CD4-positive, alpha-beta T cell treated with Interleukin-15 for 4 hours (primary cell): ENCODE measurements at regions not wholly inside any gene's neighbourhood (a gene's known extent, or its start where the extent isn't known, plus 50 kb on each side); places are given as distances from the start of the nearest gene placed in this dataset.

Experiments used
- DNase-seq: peaks from one replicate; pipeline ENCODE4 v3.0.0-alpha.2; 2020; ENCODE audit warnings: low spot score

DNA sequence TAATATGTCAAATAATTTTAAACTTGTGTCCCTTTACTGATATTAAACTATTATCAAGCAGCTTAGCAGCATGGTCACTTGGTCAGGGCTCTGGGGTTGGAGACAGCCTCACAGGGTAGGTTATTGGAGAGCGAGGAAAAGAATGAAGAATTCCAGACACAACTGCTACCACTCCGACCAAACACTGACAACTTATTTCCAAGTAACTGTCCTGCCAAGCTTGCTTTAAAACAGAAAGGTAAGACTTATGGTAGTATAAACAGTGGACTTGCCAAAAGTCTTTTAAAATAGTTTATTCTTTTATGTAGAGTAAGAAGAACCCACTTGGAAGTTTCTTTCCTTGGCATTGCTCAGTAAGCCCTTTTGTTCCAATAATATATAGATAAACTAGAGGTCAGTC is 364.1 kb downstream of the DEPDC1B start:
- no peak for DNase-seq

DNA sequence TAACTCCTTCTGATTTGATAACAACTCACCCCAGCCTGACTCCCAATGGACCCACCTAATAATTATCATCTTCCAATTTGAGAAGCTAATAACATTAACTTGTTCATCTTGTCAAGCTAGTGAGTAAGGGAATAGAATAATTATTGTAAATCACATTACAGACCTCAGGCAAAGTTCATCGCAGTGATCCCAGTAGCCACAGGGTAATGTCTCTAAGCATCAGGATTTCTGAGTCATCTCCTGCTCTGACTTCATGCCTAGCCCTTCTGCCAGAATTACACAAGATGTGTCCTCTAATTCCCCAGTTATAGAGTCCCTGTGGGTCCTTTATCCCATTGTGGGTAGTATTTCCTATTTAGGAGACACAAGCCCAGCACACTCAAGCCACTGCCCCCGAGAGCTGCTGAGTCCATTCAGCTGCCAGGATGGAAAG is 365.7 kb downstream of the DEPDC1B start:
- DNase-seq, result no peak

DNA sequence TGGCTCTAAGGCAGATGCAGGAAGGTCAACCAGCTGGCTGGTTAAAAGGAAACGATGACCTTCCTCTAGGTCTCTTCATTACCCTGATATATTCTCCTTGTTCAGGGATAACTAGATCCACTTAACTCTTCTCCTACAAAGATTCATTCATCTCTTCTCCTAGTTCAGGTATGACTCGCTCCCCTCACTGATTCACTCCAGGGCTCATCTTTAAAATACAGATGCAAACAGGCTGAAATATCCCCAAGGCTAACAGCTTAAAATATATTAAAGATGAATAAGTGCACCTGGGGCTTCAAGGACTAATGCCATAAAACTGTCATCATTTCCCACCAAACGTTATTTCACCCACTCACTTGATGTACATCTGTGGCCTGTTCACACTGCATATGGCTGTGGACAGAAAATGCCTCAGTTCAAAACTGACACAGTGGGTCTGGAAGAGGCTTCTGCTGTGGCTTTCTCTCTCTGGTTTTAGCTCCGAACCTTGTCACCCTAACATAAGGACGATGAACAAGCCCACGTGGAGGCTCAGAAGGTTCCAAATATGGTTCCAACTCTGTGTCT is 366.9 kb downstream of the DEPDC1B start:
- no peak for DNase-seq

DNA sequence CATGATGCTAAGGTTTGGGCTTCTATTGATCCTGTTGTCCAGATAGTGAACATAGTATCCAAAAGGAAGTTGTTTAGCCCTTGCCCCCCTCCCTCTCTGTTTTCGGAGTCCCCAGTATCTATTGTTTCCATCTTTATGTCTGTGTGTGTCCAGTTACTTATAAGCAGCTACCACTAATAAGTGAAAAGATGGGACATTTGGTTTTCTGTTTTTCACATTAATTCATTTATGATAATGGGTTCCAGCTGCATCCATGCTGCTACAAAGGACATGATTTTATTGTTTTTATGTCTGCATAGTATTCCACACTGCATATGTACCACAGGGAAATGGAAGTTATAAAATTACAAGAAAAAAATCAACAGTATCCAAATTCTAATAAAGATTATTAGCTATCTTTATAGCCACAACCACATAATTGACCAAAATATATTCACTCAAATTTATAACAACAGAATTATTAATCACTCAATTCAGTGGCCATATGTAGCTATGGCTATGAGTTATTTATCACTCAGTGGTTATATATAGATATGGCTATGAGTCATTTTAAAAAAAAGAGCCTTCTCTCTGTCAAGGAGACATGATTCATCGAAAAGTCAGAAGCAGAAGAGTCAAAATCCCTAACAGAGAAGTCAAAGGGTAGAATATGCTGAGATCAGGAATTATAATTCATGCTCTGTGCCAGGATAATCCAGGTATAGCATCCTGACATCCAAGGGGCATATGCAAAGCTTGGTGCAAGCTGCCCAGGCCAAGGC is 367.5 kb downstream of the DEPDC1B start:
- DNase-seq, result no peak

DNA sequence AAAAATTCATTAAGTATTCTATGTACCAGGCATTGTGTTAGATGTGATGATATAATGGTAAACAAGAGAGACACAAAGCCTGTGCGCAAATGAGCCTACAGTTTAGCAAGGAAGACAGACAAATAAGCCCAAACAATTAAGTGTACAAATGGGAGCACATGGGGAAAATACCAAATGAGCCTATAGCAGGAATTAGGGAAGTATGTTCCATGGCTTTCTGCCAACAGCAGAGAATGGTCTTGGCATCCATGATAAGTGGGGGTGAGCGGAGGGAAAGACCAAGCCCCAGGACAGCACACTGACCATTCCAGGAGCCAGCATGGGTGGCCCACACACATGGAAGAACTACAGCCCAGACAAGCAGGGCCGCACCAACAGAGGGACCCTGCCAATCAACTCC is 369.7 kb downstream of the DEPDC1B start:
- DNase-seq, result no peak

DNA sequence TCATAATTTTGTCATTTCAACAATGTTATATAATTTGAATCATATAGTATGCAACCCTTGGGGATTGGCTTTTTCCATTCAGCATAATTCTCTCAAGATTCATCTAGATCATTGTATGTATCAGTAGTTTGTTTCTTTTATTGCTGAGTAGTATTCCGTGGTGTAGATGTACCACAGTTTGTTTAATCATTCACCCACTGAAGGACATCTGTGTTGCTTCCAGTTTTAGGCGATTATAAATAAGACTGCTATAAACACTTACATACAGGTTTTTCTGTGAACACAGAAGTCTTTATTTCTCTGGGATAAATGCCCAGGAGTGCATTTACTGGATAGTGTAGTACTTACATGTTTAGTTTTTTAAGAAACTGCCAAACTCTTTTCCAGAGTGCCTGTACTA is 374.1 kb downstream of the DEPDC1B start:
- no peak for DNase-seq

DNA sequence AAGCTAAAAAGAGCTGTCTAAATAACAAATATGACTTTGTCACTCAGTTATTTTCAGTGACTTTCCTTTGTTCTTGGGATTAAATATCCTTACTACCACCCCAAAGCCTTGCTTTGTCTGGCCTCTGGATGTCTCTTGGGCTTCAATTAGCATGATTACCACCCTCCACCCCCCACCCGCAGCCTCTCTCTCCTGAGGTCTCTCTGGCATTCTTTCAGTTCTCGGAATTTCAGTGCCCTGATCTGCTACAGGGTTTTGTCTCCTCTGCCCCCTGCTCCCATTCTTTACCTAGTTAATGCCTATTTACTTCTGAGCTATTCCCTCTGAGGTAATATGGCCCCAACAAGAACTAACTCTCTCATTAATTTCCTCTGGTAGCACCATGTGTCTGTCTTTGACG is 376.4 kb downstream of the DEPDC1B start:
- no peak for DNase-seq

DNA sequence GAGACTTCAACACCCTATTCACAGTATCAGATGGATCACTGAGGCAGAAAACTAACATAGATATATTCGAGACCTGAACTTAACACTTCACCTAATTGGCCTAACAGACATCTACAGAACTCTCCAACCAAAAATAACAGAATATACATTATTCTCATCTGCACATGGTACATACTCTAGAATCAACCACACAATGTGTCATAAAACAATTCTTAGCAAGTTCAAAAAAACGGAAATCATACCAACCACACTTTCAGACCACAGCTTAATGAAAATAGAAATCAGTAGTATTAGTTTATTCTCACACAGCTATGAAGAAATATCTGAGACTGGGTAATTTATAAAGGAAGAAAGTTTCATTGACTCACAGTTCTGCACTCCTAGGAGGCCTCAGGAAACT is 387.9 kb downstream of the DEPDC1B start:
- DNase-seq, result no peak

DNA sequence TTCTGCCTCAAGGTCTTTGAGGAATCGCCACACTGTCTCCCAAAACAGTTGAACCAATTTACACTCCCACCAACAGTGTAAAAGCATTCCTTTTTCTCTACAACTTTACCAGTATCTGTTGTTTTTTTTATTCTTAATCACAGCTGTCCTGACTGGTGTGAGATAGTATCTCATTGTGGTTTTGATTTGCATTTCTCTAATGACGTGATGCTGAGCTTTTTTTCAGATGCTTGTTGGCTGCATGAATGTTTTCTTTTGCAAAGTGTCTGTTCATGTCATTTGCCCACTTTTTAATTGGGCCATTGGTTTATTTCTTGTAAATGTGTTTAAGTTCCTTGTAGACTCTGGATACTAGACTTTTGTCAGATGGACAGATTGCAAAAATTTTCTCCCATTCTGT is 400.0 kb downstream of the DEPDC1B start:
- no peak for DNase-seq

DNA sequence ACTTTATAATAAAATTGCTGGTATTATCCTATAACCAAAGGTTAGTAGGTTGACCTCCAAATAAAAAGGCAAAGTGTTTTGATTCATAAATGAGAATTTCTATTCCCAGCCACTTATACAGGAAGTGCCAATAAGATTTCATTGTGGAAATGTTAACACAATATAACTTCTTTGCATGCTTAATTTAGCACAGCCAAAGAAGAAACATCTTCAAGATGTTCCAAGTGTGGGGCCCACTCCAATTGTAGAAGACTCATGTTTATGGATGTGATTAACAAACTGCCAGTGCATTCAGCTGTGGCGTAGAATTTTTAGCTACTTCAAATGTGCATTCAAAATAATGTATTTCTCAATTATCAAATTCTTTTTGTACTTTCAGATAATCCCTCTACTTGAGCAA is 402.3 kb downstream of the DEPDC1B start:
- no peak for DNase-seq

DNA sequence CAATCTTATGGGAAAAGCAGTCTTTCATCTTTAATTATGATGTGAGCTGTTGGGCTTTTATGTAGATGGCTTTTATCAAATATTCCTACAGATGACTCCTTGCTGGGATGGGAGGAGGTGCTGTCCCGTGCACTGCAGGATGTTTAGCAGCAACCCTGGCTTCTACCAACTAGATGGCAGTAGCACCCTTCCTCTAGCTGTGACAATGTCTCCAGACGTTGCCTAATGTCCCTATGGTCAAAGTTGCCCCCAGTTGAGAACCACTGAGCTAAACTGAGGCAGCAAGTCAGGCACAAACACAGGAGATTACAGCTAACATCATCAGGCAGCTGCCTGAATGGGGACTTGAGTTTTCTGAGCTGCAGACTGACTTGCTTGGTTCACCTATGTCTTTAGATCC is 401.9 kb upstream of the PDE4D start:
- DNase-seq, result no peak

DNA sequence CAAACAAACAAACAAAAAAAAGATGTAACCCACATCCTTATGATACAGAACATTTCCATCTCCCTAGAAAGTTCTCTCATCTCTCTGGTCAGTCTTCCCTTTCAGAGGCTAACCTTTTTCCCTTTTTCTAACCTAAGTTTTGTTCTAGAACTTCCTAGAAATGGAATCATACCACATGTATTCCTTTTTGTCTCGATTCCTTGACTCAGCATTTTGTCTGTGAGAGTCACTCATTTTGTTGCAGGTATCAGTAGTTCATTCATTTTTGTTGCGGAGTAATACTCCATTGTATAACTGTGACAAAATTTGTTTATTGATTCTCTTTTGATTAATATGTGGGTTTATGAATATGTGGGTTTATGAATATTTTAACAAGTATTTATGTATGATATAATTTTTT is 400.0 kb upstream of the PDE4D start:
- no peak for DNase-seq

DNA sequence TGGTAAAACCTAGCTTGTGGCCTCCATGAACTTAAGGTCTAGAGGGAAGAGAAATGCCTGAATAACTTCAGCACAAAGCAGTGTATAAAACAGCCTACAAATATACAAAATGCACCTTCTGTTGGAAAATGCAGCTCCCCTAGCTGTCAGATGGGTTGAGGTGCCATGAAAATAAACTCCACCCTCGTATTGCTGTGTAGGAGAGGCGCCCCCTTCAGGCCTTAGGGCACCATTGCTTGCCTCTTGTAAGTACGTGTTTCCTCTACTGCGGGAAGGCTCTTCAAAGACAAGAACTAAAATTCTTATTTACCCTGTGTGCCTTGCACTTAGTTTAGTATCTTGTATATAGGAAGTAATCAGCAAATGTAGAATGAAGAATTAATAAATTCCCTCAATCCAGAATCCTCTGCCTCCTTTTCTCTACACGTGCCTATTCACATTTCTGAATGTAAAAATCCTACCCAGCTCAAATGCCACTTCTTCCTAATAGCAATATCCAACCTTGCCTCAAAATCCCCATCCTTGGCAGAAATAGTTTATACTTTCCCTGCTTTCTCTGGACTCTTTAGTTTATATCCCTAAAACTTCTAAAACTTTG is 393.7 kb upstream of the PDE4D start:
- peak; percentile 1 for DNase-seq

DNA sequence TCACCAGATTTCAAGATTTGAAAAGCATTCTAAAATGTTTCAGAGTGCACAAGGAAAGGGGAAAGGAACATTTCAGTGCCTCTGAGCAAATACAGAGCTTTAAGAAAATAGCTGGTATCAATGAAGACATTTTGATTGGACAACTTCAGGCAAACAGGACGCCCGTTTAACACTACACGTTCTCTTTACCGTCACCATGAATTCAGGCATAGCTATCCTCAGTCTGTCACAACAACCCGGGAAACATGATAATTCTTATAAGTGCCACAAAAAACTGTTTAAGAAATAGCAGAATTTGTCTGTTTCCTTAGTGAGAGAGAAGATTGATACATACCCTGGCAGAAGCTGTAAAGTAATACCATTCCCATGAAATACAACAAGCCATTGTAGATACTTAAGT is 392.4 kb upstream of the PDE4D start:
- DNase-seq, result no peak

DNA sequence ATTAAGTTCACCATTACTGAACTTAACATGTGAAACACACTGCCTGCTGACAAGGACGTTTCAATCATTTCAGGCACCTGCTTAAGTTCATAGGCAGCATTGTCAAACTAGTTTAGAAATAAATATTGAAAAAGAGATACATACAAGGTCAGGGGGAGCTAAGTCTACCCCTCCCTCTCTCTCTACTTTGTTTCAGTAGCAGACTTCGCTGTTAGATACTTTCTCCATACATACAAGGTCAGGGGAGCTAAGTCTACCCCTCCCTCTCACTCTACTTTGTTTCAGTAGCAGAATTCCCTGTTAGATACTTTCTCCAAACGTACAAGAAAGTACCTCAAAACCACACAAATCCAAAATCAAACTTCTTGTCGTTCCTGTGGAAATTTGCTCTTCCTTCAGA is 387.4 kb upstream of the PDE4D start:
- DNase-seq, result no peak

DNA sequence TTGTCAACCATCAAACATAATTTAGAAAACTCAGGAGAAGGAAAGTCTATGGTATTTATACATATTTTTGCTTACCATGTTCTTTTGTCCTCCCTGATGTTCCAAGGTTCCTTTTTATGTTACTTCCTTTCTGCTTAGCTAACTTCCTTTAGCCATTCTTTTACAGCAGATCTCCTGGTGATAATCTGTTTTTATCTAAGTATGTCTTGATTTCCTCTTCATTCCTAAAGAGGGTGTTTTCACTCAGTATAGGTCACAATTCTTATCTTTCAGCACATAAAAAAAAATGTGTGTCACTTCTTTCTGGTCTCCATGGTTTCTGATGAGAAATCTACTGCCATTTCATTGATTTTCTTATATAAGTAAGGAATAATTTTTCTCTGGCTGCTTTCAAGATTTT is 384.4 kb upstream of the PDE4D start:
- DNase-seq, result no peak

DNA sequence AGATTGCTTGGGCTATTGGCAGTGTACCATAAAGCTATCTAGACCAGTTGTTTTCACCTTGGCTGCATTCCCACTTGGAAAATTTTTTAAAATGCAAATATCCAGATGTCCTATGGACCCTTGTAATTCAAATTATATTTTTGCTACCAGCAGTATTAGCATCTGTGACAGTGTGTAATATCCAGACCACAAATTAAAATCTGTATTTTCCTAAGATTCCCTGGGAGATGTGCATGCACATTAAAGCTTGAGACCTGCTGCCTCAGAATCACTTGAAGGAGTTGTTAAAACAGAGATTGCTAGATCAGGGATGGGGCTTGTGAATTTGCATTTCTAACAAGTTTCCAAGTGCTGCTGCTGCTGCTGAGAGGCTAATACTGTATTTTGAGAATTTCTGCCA is 381.2 kb upstream of the PDE4D start:
- no peak for DNase-seq

DNA sequence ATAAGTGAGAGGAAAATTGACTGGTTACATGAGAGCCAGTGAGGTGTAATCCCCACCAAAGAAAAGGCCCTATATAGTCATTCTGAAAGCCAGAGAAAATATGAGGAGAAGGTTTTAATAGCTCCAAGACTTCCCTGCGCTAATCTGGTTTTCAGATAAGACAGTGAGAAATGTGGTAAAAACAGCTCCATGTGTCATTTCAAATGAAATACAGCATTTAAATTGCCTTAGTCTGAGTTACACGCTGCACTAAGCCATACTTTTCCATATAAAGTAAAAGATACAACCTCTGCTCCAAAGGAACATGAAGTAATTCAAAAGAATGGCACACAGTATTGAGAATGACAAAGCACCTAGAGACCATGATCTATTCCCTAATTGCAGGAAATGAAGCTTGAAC is 378.0 kb upstream of the PDE4D start:
- DNase-seq, result no peak

DNA sequence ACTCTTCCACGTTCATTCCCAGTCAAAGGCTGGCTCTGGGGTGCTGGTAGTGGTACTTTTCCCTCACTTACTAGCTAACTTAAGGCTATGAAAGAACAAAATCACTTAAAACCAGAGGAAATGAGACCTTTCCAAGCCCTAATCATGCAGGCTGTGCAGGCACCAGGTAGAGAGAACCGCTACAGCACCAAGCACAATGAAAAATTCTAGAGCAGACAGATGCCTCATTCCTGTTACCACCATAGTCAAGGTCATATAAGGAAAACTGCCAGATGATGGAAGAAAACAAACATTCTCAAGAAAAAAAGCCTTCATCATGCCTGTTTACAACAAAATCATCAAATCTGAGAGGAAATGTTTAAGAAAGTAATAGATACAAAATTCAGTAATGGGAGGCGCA is 374.4 kb upstream of the PDE4D start:
- no peak for DNase-seq

DNA sequence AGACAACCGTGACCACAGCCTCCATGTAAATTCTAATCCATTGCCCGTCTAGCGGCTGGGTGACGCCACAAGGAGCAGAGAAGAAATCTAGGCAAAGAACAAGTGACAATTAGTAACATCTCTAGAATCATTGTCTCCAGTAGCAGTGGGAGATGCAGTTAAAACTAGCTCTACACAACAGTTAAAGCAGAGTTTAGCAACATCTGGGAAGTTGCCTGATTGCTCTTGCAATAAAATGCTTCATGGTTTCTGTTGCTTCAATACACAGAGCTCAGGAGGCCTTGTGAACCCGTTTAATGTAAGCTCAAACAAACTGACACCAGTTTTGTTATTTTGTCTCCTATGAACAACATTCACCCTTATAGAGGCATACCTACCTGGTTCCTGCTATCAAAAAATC is 369.8 kb upstream of the PDE4D start:
- DNase-seq, result no peak

DNA sequence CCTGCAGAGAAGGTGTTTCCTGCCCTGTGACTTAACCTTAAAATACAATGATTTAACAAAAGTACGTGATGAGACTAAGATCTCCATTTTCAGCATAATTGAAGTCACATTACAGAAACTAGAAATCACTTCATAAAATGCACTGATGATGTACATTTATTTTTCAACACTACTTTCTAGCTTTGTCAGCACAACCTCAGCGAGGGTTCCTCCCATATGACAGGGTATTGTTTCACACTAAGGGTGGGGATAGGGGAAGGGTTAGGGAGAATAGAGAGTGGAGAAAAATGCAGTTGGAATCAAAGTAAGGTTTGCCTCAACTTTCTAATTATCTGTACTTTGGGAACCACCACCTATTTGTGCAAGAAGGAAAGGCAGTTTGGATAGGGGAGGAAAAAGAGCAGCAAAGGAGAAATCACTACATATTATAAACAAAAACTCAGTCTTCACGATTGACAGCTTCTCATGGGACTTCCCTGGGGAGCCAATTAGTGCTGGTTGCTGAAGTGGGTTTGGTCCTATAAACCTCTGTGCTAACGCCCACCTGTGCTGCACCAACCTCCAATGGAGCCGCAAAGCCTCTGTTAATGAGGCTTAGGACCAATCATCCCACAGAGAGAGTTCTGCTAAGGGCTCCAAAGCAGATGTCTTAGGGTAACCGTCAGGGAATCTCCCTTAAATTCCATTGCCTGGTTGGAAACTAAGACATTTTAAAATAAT is 369.2 kb upstream of the PDE4D start:
- DNase-seq, result no peak

DNA sequence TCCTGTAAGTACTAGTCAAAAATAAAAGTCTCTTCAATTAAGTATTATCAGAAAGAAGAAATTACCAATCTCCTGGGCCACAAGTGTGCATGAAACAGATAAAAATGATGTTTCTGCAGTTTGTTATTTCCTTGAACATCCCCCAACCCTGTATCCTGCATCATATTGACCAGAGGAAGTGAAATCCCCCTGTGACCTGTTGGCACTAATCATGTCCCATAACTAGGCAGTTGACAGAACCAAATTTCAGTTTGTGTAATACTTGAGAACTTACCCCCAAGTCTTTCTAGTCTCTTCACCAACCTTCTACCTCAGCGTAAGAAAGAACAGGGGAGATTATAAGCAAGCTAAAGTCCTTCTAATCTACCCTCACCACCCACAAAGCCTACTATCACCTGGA is 368.2 kb upstream of the PDE4D start:
- no peak for DNase-seq

DNA sequence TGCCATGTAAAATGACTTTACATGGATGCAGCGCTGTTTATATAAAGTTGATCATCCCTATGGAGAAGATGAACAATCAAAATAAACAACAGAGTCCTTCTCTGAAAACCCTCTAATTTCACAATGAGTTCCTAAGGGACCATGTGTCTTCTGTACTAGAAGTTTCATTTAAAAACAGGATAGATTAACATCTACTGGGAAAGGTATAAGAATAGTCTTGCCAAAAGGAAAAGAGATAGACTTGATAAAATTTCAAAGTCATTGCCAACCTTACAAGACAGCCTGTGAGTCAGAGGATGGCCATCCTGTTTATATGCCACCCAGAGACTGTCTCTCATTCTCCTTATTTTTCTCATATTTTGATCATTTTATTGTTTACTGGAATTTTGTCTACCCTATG is 367.1 kb upstream of the PDE4D start:
- no peak for DNase-seq
